ENCODE measurements at regions not wholly inside any gene's neighbourhood (a gene's known extent, or its start where the extent isn't known, plus 50 kb on each side); places are given as distances from the start of the nearest gene placed in this dataset.

DNA sequence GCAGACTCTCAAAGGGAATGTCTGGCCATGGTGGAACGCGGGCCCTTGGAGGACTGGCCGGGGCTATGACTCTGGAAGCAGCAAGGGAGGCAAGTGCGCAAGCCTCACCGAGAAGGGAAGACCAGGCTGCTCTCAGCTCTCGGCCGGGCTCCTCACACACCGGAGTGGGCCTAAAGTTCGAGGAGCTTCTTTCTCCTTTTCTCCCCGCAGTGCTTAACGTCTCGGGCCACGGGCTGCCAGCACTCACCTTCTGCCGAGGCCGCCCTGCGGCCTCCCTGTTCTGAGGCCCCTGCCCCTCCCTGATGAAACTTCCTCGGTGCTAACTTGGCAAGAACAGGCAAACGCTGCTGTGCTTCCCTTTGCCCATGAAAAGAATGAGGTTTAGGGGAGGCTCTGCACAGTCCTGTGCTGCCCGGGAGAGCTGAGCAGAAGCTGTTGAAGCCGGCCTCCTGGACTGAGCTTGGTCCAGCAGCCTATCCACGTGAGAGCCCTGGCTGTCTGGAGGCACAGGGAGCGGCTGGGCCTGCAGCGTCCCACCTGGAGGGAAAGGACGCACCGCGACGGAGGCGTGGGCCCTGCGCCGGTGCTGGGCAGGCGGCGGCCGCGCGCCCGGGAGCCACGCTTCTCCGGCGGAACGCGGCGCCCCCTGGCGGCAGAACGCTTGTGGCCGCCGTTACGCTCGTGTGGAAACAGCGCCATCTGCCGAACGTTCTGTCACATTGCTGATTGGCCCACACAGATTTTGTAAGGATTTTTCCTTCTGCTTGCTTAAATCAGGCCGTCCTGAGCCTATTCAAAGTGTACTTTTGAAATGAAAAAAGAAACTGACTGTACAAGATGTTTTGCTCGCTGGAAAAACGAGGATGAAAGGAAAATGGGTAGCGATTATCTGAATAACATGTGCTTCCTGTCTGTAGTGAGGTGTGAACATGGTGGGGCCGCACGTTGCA lies 65.0 kb upstream of the TMEM45B start (continued):
- TF ChIP-seq, protein P1, sequence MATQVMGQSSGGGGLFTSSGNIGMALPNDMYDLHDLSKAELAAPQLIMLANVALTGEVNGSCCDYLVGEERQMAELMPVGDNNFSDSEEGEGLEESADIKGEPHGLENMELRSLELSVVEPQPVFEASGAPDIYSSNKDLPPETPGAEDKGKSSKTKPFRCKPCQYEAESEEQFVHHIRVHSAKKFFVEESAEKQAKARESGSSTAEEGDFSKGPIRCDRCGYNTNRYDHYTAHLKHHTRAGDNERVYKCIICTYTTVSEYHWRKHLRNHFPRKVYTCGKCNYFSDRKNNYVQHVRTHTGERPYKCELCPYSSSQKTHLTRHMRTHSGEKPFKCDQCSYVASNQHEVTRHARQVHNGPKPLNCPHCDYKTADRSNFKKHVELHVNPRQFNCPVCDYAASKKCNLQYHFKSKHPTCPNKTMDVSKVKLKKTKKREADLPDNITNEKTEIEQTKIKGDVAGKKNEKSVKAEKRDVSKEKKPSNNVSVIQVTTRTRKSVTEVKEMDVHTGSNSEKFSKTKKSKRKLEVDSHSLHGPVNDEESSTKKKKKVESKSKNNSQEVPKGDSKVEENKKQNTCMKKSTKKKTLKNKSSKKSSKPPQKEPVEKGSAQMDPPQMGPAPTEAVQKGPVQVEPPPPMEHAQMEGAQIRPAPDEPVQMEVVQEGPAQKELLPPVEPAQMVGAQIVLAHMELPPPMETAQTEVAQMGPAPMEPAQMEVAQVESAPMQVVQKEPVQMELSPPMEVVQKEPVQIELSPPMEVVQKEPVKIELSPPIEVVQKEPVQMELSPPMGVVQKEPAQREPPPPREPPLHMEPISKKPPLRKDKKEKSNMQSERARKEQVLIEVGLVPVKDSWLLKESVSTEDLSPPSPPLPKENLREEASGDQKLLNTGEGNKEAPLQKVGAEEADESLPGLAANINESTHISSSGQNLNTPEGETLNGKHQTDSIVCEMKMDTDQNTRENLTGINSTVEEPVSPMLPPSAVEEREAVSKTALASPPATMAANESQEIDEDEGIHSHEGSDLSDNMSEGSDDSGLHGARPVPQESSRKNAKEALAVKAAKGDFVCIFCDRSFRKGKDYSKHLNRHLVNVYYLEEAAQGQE (IDR thresholded peaks at IDR 0.05; ENCODE audit: borderline replicate concordance), result peak; percentile 90
- TF ChIP-seq, protein P1 (CRISPR knock-in tag; IDR thresholded peaks at IDR 0.05; ENCODE audit: low read depth), result no peak
- no peak for TF ChIP-seq KDM2B (CRISPR knock-in tag; IDR thresholded peaks at IDR 0.05)

Data from K562 (cell line).